ENCODE measurements at regions not wholly inside any gene's neighbourhood (a gene's known extent, or its start where the extent isn't known, plus 50 kb on each side); places are given as distances from the start of the nearest gene placed in this dataset.

- ATAC-seq, result no peak
Measured at GRCh38 chr13:42492372-42492920, 81.5 kb upstream of the TNFSF11 start.

More at GRCh38 chr13:42492372-42492920, 81.5 kb upstream of the TNFSF11 start:
- no peak for DNase-seq (ENCODE audit: low spot score)
- no peak overlapping the region for H3K27ac ChIP-seq (ENCODE audit: extremely low read length, insufficient read depth, low read length)
- H3K9ac ChIP-seq (ENCODE audit: insufficient read depth, low read depth, low read length), result no peak overlapping the region
- no TSS peak for BruUV-seq (replicated peaks)
- ChIA-PET POLR2A (no interaction called here), CTCF (ENCODE audit: low intra/inter-chr PET ratio, low total read pairs) (no interaction called here)
- H4K20me1 ChIP-seq (ENCODE audit: insufficient read depth, low read length), result no peaks in the 10 kb centered on the region
- TF ChIP-seq MAFF (IDR thresholded peaks at IDR 0.05; ENCODE audit: low read depth, low read length) (peak; percentile 86), KDM2A (CRISPR knock-in tag; IDR thresholded peaks at IDR 0.05; ENCODE audit: borderline replicate concordance, low read depth) (no peak), ELK4 (CRISPR knock-in tag; IDR thresholded peaks at IDR 0.05; ENCODE audit: borderline replicate concordance) (no peak), ARHGAP35 (CRISPR knock-in tag; IDR thresholded peaks at IDR 0.05; ENCODE audit: borderline replicate concordance) (no peak), ZEB1 (IDR thresholded peaks at IDR 0.05; ENCODE audit: insufficient replicate concordance, low read depth) (no peak), GATAD1 (CRISPR knock-in tag; IDR thresholded peaks at IDR 0.05) (no peak), SNRNP70 (IDR thresholded peaks at IDR 0.05; ENCODE audit: low read depth, low read length) (no peak), GMEB1 (CRISPR knock-in tag; IDR thresholded peaks at IDR 0.05; ENCODE audit: borderline replicate concordance) (no peak), ZNF646 (CRISPR knock-in tag; IDR thresholded peaks at IDR 0.05) (no peak), MAFK (conservative IDR thresholded peaks at IDR 0.05 in 1 of 2, IDR thresholded peaks at IDR 0.05 in 1 of 2; ENCODE audit: low read length in 2 of 2) (peak; percentile 84 to 95), THAP11 (CRISPR knock-in tag; IDR thresholded peaks at IDR 0.05) (no peak), TCF7L2 (IDR thresholded peaks at IDR 0.05; ENCODE audit: low read depth, low read length) (no peak), ZKSCAN5 (CRISPR knock-in tag; IDR thresholded peaks at IDR 0.05) (no peak), ONECUT2 (CRISPR knock-in tag; IDR thresholded peaks at IDR 0.05) (no peak)
- no peaks in the 10 kb centered on the region for H3K4me1 ChIP-seq (ENCODE audit: insufficient read depth, low read length)
- no peaks in the 10 kb centered on the region for H3K36me3 ChIP-seq (replicated peaks in 1 of 2; ENCODE audit: control insufficient read depth in 1 of 2, insufficient read depth in 2 of 2, low read length in 2 of 2)
- H3K4me3 ChIP-seq (replicated peaks in 1 of 3; ENCODE audit: insufficient read depth in 1 of 3, low read depth in 2 of 3, low read length in 3 of 3), result no peak overlapping the region
- in situ Hi-C loops (cut with HindIII; ENCODE audit: extremely low pct_ligation_motif_present, low pct_unique_long_range_greater_than_20kb) (no loop called here), intact Hi-C loops (cut with micrococcal nuclease; ENCODE audit: unreplicated experiment) (no loop called here)
- peaks cover 6% of the 10 kb centered on the region; the same call in 1 of the 2 replicates for H3K9me3 ChIP-seq (ENCODE audit: low read length)
- H3K79me2 ChIP-seq (ENCODE audit: insufficient read depth, low read length), result no peaks in the 10 kb centered on the region
- 23% methylated on average over 4 of the region's 4 CpGs for WGBS (ENCODE audit: low lambda C conversion rate)
- H3K4me2 ChIP-seq (ENCODE audit: low read depth, low read length), result no peak overlapping the region
- no peak for FAIRE-seq
- no peak overlapping the region for H2AFZ ChIP-seq (ENCODE audit: low read length)
- H3K27me3 ChIP-seq (ENCODE audit: control insufficient read depth in 1 of 2, insufficient read depth in 2 of 2, low read length in 2 of 2), result no peaks in the 10 kb centered on the region

Data from HepG2 (cell line).